MM.1S (cell line): ENCODE measurements at regions not wholly inside any gene's neighbourhood (a gene's known extent, or its start where the extent isn't known, plus 50 kb on each side); places are given as distances from the start of the nearest gene placed in this dataset.

Source experiments
- EZH2 ChIP-seq: fragments of 300-600 bp; sonication (generic); optimal IDR thresholded peaks from 2 replicates; pipeline ENCODE3; 2017; ENCODE audit warnings: low read depth, mild to moderate bottlenecking, antibody characterized with exemption, low read length, mixed read lengths
- EZH2phosphoT487 ChIP-seq: fragments of 300-600 bp; sonication (generic); IDR thresholded peaks from 2 replicates; pipeline ENCODE4 v1.6.1; 2018; ENCODE audit warnings: antibody characterized with exemption, low read length
- TF ChIP-seq, protein P1 (sequence below): fragments of 300-600 bp; sonication (generic); IDR thresholded peaks from 2 replicates; pipeline ENCODE4 v1.5.1; 2016; ENCODE audit warnings: antibody characterized with exemption, low read length, mixed read lengths

GRCh38 chr7:46672861-46673260, 751.8 kb upstream of the IGFBP3 start:
- TF ChIP-seq, protein P1, sequence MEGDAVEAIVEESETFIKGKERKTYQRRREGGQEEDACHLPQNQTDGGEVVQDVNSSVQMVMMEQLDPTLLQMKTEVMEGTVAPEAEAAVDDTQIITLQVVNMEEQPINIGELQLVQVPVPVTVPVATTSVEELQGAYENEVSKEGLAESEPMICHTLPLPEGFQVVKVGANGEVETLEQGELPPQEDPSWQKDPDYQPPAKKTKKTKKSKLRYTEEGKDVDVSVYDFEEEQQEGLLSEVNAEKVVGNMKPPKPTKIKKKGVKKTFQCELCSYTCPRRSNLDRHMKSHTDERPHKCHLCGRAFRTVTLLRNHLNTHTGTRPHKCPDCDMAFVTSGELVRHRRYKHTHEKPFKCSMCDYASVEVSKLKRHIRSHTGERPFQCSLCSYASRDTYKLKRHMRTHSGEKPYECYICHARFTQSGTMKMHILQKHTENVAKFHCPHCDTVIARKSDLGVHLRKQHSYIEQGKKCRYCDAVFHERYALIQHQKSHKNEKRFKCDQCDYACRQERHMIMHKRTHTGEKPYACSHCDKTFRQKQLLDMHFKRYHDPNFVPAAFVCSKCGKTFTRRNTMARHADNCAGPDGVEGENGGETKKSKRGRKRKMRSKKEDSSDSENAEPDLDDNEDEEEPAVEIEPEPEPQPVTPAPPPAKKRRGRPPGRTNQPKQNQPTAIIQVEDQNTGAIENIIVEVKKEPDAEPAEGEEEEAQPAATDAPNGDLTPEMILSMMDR: no peak
- TF ChIP-seq EZH2phosphoT487 (no peak), EZH2 (no peak)
